ENCODE measurements at regions not wholly inside any gene's neighbourhood (a gene's known extent, or its start where the extent isn't known, plus 50 kb on each side); places are given as distances from the start of the nearest gene placed in this dataset.

- DNase-seq (ENCODE audit: low read depth, low spot score) = no peak
These were observed 281.3 kb upstream of the TNRC6C start for GRCh38 chr17:77677211-77677610.

GRCh38 chr17:77677630-77678029, 280.9 kb upstream of the TNRC6C start:
- DNase-seq (ENCODE audit: low read depth, low spot score) = no peak

GRCh38 chr17:77679589-77679988, 278.9 kb upstream of the TNRC6C start:
- no peak for DNase-seq (ENCODE audit: low read depth, low spot score)

GRCh38 chr17:77681861-77682260, 276.6 kb upstream of the TNRC6C start:
- no peak for DNase-seq (ENCODE audit: low read depth, low spot score)

- DNase-seq (ENCODE audit: low read depth, low spot score) = no peak
These were observed 273.4 kb upstream of the TNRC6C start for GRCh38 chr17:77684803-77685798.

GRCh38 chr17:77685881-77686486, 272.5 kb upstream of the TNRC6C start:
- no peak for DNase-seq (ENCODE audit: low read depth, low spot score)

- DNase-seq (ENCODE audit: low read depth, low spot score) = no peak
These were observed 271.6 kb upstream of the TNRC6C start for GRCh38 chr17:77686903-77687302.

GRCh38 chr17:77687417-77687816, 271.1 kb upstream of the TNRC6C start:
- no peak for DNase-seq (ENCODE audit: low read depth, low spot score)

- no peak for DNase-seq (ENCODE audit: low read depth, low spot score)
These were observed 270.6 kb upstream of the TNRC6C start for GRCh38 chr17:77687921-77688320.

- DNase-seq (ENCODE audit: low read depth, low spot score) = no peak
These were observed 270.1 kb upstream of the TNRC6C start for GRCh38 chr17:77688369-77688768.

- no peak for DNase-seq (ENCODE audit: low read depth, low spot score)
These were observed 268.0 kb upstream of the TNRC6C start for GRCh38 chr17:77690271-77691161.

GRCh38 chr17:77691216-77692085, 267.1 kb upstream of the TNRC6C start:
- DNase-seq (ENCODE audit: low read depth, low spot score) = no peak

GRCh38 chr17:77692571-77693161, 265.8 kb upstream of the TNRC6C start:
- DNase-seq (ENCODE audit: low read depth, low spot score) = no peak

- DNase-seq (ENCODE audit: low read depth, low spot score) = no peak
These were observed 265.2 kb upstream of the TNRC6C start for GRCh38 chr17:77693301-77693700.

- DNase-seq (ENCODE audit: low read depth, low spot score) = no peak
These were observed 264.7 kb upstream of the TNRC6C start for GRCh38 chr17:77693776-77694175.

GRCh38 chr17:77694391-77695363, 263.8 kb upstream of the TNRC6C start:
- no peak for DNase-seq (ENCODE audit: low read depth, low spot score)

GRCh38 chr17:77695386-77695785, 263.1 kb upstream of the TNRC6C start:
- no peak for DNase-seq (ENCODE audit: low read depth, low spot score)

GRCh38 chr17:77696151-77696720, 262.3 kb upstream of the TNRC6C start:
- no peak for DNase-seq (ENCODE audit: low read depth, low spot score)
